SK-N-MC (cell line): ENCODE measurements at regions not wholly inside any gene's neighbourhood (a gene's known extent, or its start where the extent isn't known, plus 50 kb on each side); places are given as distances from the start of the nearest gene placed in this dataset.

Experiments used
- EZH2 ChIP-seq: fragments of 200-600 bp; sonication (generic); IDR thresholded peaks from one replicate; pipeline ENCODE4 v1.6.1; 2017; ENCODE audit warnings: antibody characterized with exemption
- POLR2AphosphoS5 ChIP-seq: IDR thresholded peaks from 2 replicates; pipeline ENCODE4 v1.6.1; 2012; ENCODE audit warnings: mild to moderate bottlenecking, low read depth, low read length, borderline replicate concordance

DNA sequence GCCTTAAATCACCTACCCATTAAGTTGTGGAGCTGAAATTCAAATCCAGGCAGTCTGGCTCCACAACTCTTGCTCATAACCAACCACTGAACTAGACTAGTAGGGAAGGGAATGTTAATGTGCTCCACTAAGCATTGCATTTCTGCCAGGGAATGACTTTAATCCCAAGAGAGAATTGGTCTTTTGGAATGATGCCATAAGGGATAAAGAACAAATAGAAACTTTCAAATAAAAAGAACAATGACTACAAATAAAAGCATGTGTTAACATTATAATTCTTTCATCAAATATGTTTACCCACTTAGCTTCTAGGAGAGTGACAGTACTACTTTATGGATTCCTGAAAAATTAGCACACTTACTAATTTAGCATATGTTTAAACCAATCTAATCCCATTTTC lies 905.9 kb downstream of the CENPC start:
- TF ChIP-seq EZH2 (no peak), POLR2AphosphoS5 (no peak)
